BLaER1 (cell line): ENCODE measurements at regions not wholly inside any gene's neighbourhood (a gene's known extent, or its start where the extent isn't known, plus 50 kb on each side); places are given as distances from the start of the nearest gene placed in this dataset.
"Not testable (repeated sequence)": the region's sequence is repeated elsewhere in the genome, so short reads cannot be mapped to it uniquely, and the experiment has no call there.

Source experiments
- H3K27ac ChIP-seq: shearing (Covaris generic); formaldehyde crosslinking; 2 replicates; pipeline ENCODE4 v1.8.1; 2022
- H3K27me3 ChIP-seq: shearing (Covaris generic); formaldehyde crosslinking; 2 replicates; pipeline ENCODE4 v1.8.1; 2022
- H3K36me3 ChIP-seq: shearing (Covaris generic); formaldehyde crosslinking; 2 replicates; pipeline ENCODE4 v1.8.1; 2022
- H3K4me1 ChIP-seq: shearing (Covaris generic); formaldehyde crosslinking; 2 replicates; pipeline ENCODE4 v1.8.1; 2022
- H3K4me2 ChIP-seq: shearing (Covaris generic); formaldehyde crosslinking; 2 replicates; pipeline ENCODE4 v1.8.1; 2022
- H3K4me3 ChIP-seq: shearing (Covaris generic); formaldehyde crosslinking; 2 replicates; pipeline ENCODE4 v1.8.1; 2022
- H3K9ac ChIP-seq: shearing (Covaris generic); formaldehyde crosslinking; 2 replicates; pipeline ENCODE4 v1.8.1; 2022
- H3K9me3 ChIP-seq: shearing (Covaris generic); formaldehyde crosslinking; 2 replicates; pipeline ENCODE4 v1.8.1; 2022
- H4K20me1 ChIP-seq: shearing (Covaris generic); formaldehyde crosslinking; 2 replicates; pipeline ENCODE4 v1.8.1; 2022
- Cebpa-rat ChIP-seq: shearing (Covaris generic); IDR thresholded peaks from 2 replicates; pipeline ENCODE4 v1.8.1; 2022

DNA sequence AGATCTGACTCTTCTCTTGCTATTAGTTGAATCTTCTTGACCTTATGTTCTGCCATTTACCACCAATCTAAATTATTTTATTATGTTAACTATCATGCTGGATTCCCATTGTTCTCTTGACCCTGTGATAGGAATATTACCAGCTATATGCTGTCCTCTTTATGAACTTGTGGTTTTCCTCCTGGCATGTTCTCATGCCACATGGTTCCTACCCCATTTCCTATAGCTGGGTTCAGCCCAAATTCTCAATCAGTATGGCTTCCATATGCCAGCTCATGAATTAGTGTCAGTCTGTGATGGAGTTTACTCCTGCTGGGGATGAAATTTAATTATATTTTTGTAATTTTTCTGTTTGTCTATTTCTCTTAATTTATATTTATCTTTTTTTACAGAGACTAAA is 430.5 kb downstream of the SMARCA1 start:
- H3K36me3 ChIP-seq: no peaks in the 10 kb centered on the region
- H3K4me1 ChIP-seq: 0 out of 2 replicates have a peak, but pooled peaks cover 4% of the 10 kb centered on the region
- H3K27me3 ChIP-seq: peaks cover 71% of the 10 kb centered on the region
- no peak overlapping the region for H3K4me2 ChIP-seq
- no peaks in the 10 kb centered on the region for H4K20me1 ChIP-seq
- no peak overlapping the region for H3K4me3 ChIP-seq
- no peaks in the 10 kb centered on the region for H3K9me3 ChIP-seq
- no peak for TF ChIP-seq Cebpa-rat
- H3K27ac ChIP-seq: no peak overlapping the region
- no peak overlapping the region for H3K9ac ChIP-seq

GRCh38 chrX:129092242-129092641 is 431.0 kb downstream of the SMARCA1 start:
- 0 out of 2 replicates have a peak, but pooled peaks cover 1% of the 10 kb centered on the region for H3K9me3 ChIP-seq
- H3K9ac ChIP-seq: no peak overlapping the region
- no peak for TF ChIP-seq Cebpa-rat
- no peak overlapping the region for H3K4me3 ChIP-seq
- no peaks in the 10 kb centered on the region for H4K20me1 ChIP-seq
- no peak overlapping the region for H3K27ac ChIP-seq
- no peaks in the 10 kb centered on the region for H3K36me3 ChIP-seq
- H3K4me2 ChIP-seq: no peak overlapping the region
- H3K27me3 ChIP-seq: peaks cover 68% of the 10 kb centered on the region
- H3K4me1 ChIP-seq: 0 out of 2 replicates have a peak, but pooled peaks cover 4% of the 10 kb centered on the region

DNA sequence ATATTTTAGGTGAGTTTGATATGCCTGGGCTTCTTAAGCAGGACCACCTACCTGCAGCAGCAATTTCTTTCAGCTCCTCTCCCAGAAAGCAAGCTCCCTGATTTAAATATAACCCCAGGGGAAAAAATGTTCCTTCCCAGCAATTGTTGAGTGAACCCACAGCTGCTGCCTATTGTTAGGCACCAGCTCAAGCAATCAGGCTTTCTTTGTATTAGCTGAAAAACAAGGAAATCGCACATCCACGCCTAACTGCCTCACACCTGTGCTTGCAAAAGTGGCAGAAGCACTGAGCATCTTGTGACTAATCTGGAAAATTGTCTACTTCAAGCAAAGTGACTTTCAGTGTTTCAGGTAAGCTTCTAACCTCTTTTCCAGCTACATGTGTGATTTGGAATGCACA is 432.2 kb downstream of the SMARCA1 start:
- Histone ChIP-seq H4K20me1 (no peaks in the 10 kb centered on the region), H3K9ac (no peak overlapping the region), H3K27ac (no peak overlapping the region), H3K9me3 (0 out of 2 replicates have a peak, but pooled peaks cover 7% of the 10 kb centered on the region), H3K36me3 (no peaks in the 10 kb centered on the region), H3K4me2 (no peak overlapping the region), H3K4me1 (0 out of 2 replicates have a peak, but pooled peaks cover 4% of the 10 kb centered on the region), H3K27me3 (peaks cover 73% of the 10 kb centered on the region), H3K4me3 (no peak overlapping the region)
- no peak for TF ChIP-seq Cebpa-rat

DNA sequence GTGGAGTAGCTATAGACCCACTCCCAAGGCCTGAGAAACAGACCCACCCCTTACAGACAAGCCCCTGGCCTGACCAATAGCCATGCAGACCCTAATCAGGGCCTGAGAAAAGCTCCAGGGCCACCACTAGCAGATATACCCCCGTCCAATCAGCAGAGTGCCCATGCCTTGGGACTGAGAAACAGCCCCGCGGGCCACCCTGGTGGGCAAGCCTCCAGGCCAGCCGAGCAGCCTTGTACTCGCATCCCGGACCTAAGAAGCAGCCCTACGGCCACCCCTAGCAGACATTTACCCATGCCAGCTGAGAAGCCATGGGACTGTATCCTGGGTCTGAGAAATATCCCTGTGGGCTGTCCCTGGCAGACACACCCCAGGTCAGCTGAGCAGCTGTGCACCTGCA is 436.5 kb downstream of the SMARCA1 start:
- H4K20me1 ChIP-seq: no peaks in the 10 kb centered on the region
- H3K9me3 ChIP-seq: peaks cover 14% of the 10 kb centered on the region
- no peak overlapping the region for H3K4me2 ChIP-seq
- 0 out of 2 replicates have a peak, but pooled peaks cover 4% of the 10 kb centered on the region for H3K4me1 ChIP-seq
- H3K36me3 ChIP-seq: no peaks in the 10 kb centered on the region
- peaks cover 41% of the 10 kb centered on the region for H3K27me3 ChIP-seq
- H3K9ac ChIP-seq: no peak overlapping the region
- H3K4me3 ChIP-seq: no peak overlapping the region
- H3K27ac ChIP-seq: no peak overlapping the region
- TF ChIP-seq Cebpa-rat: no peak

- H3K9ac ChIP-seq: not testable (repeated sequence)
- peaks cover 18% of the 10 kb centered on the region for H3K27me3 ChIP-seq
Observed at GRCh38 chrX:129084291-129084690, 439.0 kb downstream of the SMARCA1 start.

GRCh38 chrX:129077424-129078170 is 445.7 kb downstream of the SMARCA1 start:
- H3K9me3 ChIP-seq: peaks cover 13% of the 10 kb centered on the region
- no peak overlapping the region for H3K4me2 ChIP-seq
- no peak overlapping the region for H3K9ac ChIP-seq
- no peak for TF ChIP-seq Cebpa-rat
- peaks cover 55% of the 10 kb centered on the region for H3K27me3 ChIP-seq
- no peaks in the 10 kb centered on the region for H4K20me1 ChIP-seq
- no peaks in the 10 kb centered on the region for H3K36me3 ChIP-seq
- no peak overlapping the region for H3K4me3 ChIP-seq
- H3K4me1 ChIP-seq: no peaks in the 10 kb centered on the region
- no peak overlapping the region for H3K27ac ChIP-seq

More at GRCh38 chrX:129084291-129084690, 439.0 kb downstream of the SMARCA1 start:
- not testable (repeated sequence) for H3K36me3 ChIP-seq, H3K4me3 ChIP-seq, H3K4me1 ChIP-seq, H4K20me1 ChIP-seq, H3K4me2 ChIP-seq, H3K27ac ChIP-seq
- peaks cover 21% of the 10 kb centered on the region for H3K9me3 ChIP-seq

DNA sequence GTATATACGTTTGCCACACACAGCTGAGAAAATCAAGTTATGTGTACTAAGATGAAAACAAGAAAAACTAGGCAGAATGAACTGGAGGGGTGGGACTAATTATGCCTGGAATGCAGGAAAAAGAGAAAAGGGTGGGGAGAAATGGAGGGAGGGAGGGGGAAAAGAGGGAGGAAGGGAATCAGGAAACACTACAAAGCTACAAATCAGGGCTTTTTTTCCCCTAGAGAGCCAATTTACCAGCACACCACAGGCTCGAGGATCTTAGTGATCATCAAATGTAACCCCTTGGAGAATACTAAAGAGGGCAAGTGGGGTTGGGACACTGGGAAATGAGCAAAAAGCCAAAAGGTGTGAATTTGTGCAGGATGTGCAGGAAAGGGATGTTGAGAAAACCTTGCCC is 451.9 kb downstream of the SMARCA1 start:
- Histone ChIP-seq H4K20me1 (no peaks in the 10 kb centered on the region), H3K4me1 (no peaks in the 10 kb centered on the region), H3K4me2 (no peak overlapping the region), H3K4me3 (no peak overlapping the region), H3K27ac (no peak overlapping the region), H3K9ac (no peak overlapping the region), H3K27me3 (peaks cover 81% of the 10 kb centered on the region), H3K36me3 (no peaks in the 10 kb centered on the region), H3K9me3 (no peaks in the 10 kb centered on the region)
- no peak for TF ChIP-seq Cebpa-rat

DNA sequence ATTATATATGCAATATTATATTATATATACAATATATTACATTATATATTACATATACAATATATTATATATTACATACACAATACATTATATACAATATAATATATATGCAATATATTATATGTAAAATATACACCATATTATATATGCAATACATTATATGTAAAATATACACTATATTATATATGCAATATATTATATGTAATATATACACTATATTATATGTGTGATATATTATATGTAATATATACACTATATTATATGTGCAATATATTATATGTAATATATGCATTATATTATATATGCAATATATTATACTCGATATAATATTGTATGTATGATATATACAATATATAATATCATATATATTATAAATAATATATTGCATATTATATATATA is 457.4 kb downstream of the SMARCA1 start:
- TF ChIP-seq Cebpa-rat: no peak
- no peaks in the 10 kb centered on the region for H3K9me3 ChIP-seq
- no peak overlapping the region for H3K4me3 ChIP-seq
- no peaks in the 10 kb centered on the region for H3K36me3 ChIP-seq
- H3K4me1 ChIP-seq: no peaks in the 10 kb centered on the region
- H3K27me3 ChIP-seq: peaks cover 43% of the 10 kb centered on the region
- H3K27ac ChIP-seq: no peak overlapping the region
- no peak overlapping the region for H3K9ac ChIP-seq
- H4K20me1 ChIP-seq: no peaks in the 10 kb centered on the region
- H3K4me2 ChIP-seq: no peak overlapping the region

DNA sequence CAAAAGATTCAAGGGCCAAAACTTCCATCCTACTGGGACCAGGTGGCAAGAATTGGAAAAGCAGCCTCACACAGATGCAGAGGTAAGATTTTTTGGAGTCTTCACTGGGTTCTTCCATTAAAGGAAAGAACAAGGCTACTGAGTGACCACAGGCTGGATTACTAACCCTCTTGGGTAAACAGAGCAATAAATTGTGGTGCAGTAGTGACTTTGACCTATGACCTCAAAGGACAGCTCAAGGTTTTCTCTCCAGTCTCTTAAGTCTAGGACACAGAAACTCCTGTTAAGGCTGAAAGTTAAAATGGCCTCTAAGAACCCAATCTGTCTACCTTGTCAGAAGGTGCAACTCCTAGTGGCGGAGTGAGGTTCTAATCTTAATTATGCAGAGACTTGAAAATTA is 464.9 kb downstream of the SMARCA1 start:
- Histone ChIP-seq H3K27me3 (peaks cover 77% of the 10 kb centered on the region), H3K9ac (no peak overlapping the region), H3K4me1 (no peaks in the 10 kb centered on the region), H4K20me1 (no peaks in the 10 kb centered on the region), H3K9me3 (no peaks in the 10 kb centered on the region), H3K4me3 (no peak overlapping the region), H3K4me2 (no peak overlapping the region), H3K27ac (no peak overlapping the region), H3K36me3 (no peaks in the 10 kb centered on the region)
- TF ChIP-seq Cebpa-rat: no peak

DNA sequence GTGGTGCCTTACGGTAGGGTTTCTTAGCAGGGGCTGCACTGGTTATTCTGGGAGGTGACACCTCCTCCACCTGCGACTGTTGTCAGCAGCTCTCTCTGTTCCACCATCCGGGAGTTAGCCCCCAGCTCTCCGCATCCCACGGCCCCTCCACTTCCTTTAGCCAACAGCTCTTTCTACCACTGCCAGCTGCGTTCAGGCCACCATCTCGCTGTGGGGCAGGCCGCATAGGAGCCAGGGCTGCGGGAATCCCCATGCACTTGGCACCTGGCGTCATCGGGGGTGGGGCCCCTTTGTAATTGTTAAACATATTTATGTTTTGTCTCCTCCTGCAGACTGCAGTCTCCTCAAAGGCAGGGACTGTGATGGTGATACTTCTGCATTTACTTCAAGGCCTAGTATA is 480.2 kb downstream of the SMARCA1 start:
- Histone ChIP-seq H3K27me3 (peaks cover 27% of the 10 kb centered on the region), H3K4me1 (no peaks in the 10 kb centered on the region), H4K20me1 (no peaks in the 10 kb centered on the region), H3K36me3 (no peaks in the 10 kb centered on the region), H3K9ac (no peak overlapping the region), H3K27ac (no peak overlapping the region), H3K4me2 (no peak overlapping the region), H3K9me3 (no peaks in the 10 kb centered on the region), H3K4me3 (no peak overlapping the region)
- TF ChIP-seq Cebpa-rat: no peak
